Coronary artery (tissue), 2 donors: ENCODE measurements at regions not wholly inside any gene's neighbourhood (a gene's known extent, or its start where the extent isn't known, plus 50 kb on each side); places are given as distances from the start of the nearest gene placed in this dataset.
A peak's percentile ranks its signal among the peaks of the same experiment; 100 is the strongest.

Source experiments
- DNase-seq: peaks from one replicate; pipeline ENCODE4 v3.0.0-alpha.2; 2017; ENCODE audit warnings: low spot score
- H3K27ac ChIP-seq, 2 donors: fragments of 200-600 bp; sonication (generic); one replicate each; pipeline ENCODE4 v1.5.1; 2016 to 2019
- H3K4me3 ChIP-seq: fragments of 200-600 bp; sonication (generic); 2 replicates; pipeline ENCODE4 v1.5.1; 2016; ENCODE audit warnings: mild to moderate bottlenecking, moderate library complexity
- TF ChIP-seq, protein P1 (sequence below): fragments of 200-600 bp; sonication (generic); IDR thresholded peaks from one replicate; pipeline ENCODE4 v1.5.1; 2019; ENCODE audit warnings: antibody characterized with exemption

DNA sequence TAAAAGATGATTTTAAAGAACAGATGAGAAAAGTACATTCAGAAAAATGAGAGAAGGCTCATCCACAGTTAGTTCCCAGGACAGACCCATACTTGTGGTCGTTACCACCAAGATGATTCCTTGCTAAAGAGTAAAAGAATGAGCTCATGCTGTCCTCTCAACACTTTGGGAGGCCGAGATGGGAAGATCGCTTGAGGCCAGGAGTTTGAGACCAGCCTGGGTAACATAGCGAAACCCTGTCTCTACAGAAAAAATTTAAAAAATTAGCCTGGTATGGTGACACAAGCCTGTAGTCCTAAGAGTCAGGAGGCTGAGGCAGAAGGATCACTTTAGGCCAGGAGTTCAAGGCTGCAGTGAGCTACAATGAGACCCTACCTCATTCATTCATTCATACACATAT, 60.7 kb upstream of the CNEP1R1 start:
- Histone ChIP-seq H3K27ac (no peak overlapping the region), H3K4me3 (no peak overlapping the region)
- no peak for DNase-seq
- TF ChIP-seq, protein P1, sequence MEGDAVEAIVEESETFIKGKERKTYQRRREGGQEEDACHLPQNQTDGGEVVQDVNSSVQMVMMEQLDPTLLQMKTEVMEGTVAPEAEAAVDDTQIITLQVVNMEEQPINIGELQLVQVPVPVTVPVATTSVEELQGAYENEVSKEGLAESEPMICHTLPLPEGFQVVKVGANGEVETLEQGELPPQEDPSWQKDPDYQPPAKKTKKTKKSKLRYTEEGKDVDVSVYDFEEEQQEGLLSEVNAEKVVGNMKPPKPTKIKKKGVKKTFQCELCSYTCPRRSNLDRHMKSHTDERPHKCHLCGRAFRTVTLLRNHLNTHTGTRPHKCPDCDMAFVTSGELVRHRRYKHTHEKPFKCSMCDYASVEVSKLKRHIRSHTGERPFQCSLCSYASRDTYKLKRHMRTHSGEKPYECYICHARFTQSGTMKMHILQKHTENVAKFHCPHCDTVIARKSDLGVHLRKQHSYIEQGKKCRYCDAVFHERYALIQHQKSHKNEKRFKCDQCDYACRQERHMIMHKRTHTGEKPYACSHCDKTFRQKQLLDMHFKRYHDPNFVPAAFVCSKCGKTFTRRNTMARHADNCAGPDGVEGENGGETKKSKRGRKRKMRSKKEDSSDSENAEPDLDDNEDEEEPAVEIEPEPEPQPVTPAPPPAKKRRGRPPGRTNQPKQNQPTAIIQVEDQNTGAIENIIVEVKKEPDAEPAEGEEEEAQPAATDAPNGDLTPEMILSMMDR: no peak

GRCh38 chr16:49964973-49965372, 60.1 kb upstream of the CNEP1R1 start:
- TF ChIP-seq, protein P1: no peak
- no peak for DNase-seq
- no peak overlapping the region for H3K4me3 ChIP-seq
- no peak overlapping the region for H3K27ac ChIP-seq

- H3K27ac ChIP-seq: no peak overlapping the region
- H3K4me3 ChIP-seq: no peak overlapping the region
- DNase-seq: no peak
- TF ChIP-seq, protein P1: no peak
Measured at GRCh38 chr16:49967012-49967559, 57.9 kb upstream of the CNEP1R1 start.

- TF ChIP-seq, protein P1: no peak
- peak overlapping the region; percentile 37 for H3K4me3 ChIP-seq
- no peak for DNase-seq
- H3K27ac ChIP-seq: no peak overlapping the region
Measured at GRCh38 chr16:49969091-49970030, 55.7 kb upstream of the CNEP1R1 start.

GRCh38 chr16:49970797-49971431, 54.1 kb upstream of the CNEP1R1 start:
- Histone ChIP-seq H3K27ac (no peak overlapping the region), H3K4me3 (no peak overlapping the region)
- DNase-seq: no peak
- TF ChIP-seq, protein P1: no peak

- TF ChIP-seq, protein P1: no peak
- Histone ChIP-seq H3K4me3 (no peak overlapping the region), H3K27ac (no peak overlapping the region)
- DNase-seq: no peak
Measured at GRCh38 chr16:49972280-49972679, 52.7 kb upstream of the CNEP1R1 start.
